ENCODE measurements at regions not wholly inside any gene's neighbourhood (a gene's known extent, or its start where the extent isn't known, plus 50 kb on each side); places are given as distances from the start of the nearest gene placed in this dataset.
"Not testable (repeated sequence)": the region's sequence is repeated elsewhere in the genome, so short reads cannot be mapped to it uniquely, and the experiment has no call there.

DNA sequence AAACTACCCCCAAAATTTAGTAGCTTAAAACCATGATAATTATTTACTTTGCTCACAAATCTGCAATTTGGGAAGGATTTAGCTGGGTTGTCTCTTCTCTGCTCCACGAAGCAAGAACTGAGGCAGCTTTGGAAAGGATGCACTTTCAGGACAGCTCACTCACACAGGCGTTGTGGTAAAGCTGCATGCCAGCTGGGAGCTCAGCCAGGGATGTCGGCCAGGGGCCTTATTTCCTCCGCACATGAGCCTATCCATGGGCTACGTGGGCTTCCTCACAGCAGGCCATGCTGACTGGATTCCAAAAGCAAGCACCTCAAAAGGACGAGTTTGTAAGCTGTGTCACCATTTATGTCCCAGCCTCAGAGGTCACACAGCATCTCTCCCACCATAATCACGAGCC, 301.3 kb upstream of the IGF1R start:
- no peaks in the 10 kb centered on the region for H3K9me3 ChIP-seq (ENCODE audit: low read length)
- no peak overlapping the region for H3K4me2 ChIP-seq (ENCODE audit: low read length)
- H3K4me1 ChIP-seq (ENCODE audit: insufficient read depth, low read length, severe bottlenecking) = no peaks in the 10 kb centered on the region
- no peak overlapping the region for H3K4me3 ChIP-seq (ENCODE audit: low read depth, low read length, poor library complexity, severe bottlenecking)
- no peaks in the 10 kb centered on the region for H4K20me1 ChIP-seq (ENCODE audit: insufficient read depth, low read length)
- H2AFZ ChIP-seq (ENCODE audit: low read length) = no peak overlapping the region
- no peak overlapping the region for H3K9ac ChIP-seq (ENCODE audit: low read length)
- H3K36me3 ChIP-seq (ENCODE audit: insufficient read depth, low read length) = no peaks in the 10 kb centered on the region
- H3K79me2 ChIP-seq (ENCODE audit: insufficient read depth, low read length) = no peaks in the 10 kb centered on the region
- TF ChIP-seq EZH2 (IDR thresholded peaks at IDR 0.05; ENCODE audit: borderline replicate concordance, low read length) = no peak
- TF ChIP-seq, protein P1, sequence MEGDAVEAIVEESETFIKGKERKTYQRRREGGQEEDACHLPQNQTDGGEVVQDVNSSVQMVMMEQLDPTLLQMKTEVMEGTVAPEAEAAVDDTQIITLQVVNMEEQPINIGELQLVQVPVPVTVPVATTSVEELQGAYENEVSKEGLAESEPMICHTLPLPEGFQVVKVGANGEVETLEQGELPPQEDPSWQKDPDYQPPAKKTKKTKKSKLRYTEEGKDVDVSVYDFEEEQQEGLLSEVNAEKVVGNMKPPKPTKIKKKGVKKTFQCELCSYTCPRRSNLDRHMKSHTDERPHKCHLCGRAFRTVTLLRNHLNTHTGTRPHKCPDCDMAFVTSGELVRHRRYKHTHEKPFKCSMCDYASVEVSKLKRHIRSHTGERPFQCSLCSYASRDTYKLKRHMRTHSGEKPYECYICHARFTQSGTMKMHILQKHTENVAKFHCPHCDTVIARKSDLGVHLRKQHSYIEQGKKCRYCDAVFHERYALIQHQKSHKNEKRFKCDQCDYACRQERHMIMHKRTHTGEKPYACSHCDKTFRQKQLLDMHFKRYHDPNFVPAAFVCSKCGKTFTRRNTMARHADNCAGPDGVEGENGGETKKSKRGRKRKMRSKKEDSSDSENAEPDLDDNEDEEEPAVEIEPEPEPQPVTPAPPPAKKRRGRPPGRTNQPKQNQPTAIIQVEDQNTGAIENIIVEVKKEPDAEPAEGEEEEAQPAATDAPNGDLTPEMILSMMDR (IDR thresholded peaks at IDR 0.05; ENCODE audit: low read length) = no peak
- no peak overlapping the region for H3K27ac ChIP-seq (ENCODE audit: low read depth, low read length, poor library complexity, severe bottlenecking)
- no peaks in the 10 kb centered on the region for H3K27me3 ChIP-seq (ENCODE audit: insufficient read depth, low read length)
- H3F3A ChIP-seq (ENCODE audit: insufficient read depth, low read length) = no peaks in the 10 kb centered on the region
- H3K9me2 ChIP-seq (ENCODE audit: low read depth, low read length) = no peaks in the 10 kb centered on the region

DNA sequence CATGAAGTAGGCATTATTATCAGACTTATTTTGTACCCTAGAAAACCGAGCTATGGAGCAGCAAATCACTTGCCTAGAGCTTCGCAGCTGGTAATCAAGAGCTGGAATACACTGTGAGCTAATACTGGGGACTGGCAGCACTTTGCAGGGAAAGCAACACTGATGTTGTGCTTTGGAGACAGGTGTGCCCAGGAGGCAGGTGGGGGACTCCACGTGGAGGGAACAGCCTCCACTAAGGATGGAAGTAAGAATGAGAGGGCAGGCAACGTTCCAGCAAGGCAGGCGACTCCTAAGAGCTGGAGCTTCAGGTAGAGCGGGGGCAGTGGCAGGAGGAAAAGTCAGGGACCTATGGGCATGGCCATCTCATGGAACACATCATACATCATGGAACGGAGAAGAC, 300.5 kb upstream of the IGF1R start:
- no peaks in the 10 kb centered on the region for H3K79me2 ChIP-seq (ENCODE audit: insufficient read depth, low read length)
- TF ChIP-seq, protein P1 (IDR thresholded peaks at IDR 0.05; ENCODE audit: low read length) = no peak
- TF ChIP-seq EZH2 (IDR thresholded peaks at IDR 0.05; ENCODE audit: borderline replicate concordance, low read length) = no peak
- H2AFZ ChIP-seq (ENCODE audit: low read length) = no peak overlapping the region
- H3K9ac ChIP-seq (ENCODE audit: low read length) = no peak overlapping the region
- H3K4me3 ChIP-seq (ENCODE audit: low read depth, low read length, poor library complexity, severe bottlenecking) = no peak overlapping the region
- no peaks in the 10 kb centered on the region for H3K9me3 ChIP-seq (ENCODE audit: low read length)
- H3K4me2 ChIP-seq (ENCODE audit: low read length) = no peak overlapping the region
- no peaks in the 10 kb centered on the region for H3K4me1 ChIP-seq (ENCODE audit: insufficient read depth, low read length, severe bottlenecking)
- no peaks in the 10 kb centered on the region for H3K36me3 ChIP-seq (ENCODE audit: insufficient read depth, low read length)
- no peaks in the 10 kb centered on the region for H4K20me1 ChIP-seq (ENCODE audit: insufficient read depth, low read length)
- H3K27me3 ChIP-seq (ENCODE audit: insufficient read depth, low read length) = no peaks in the 10 kb centered on the region
- no peaks in the 10 kb centered on the region for H3F3A ChIP-seq (ENCODE audit: insufficient read depth, low read length)
- H3K27ac ChIP-seq (ENCODE audit: low read depth, low read length, poor library complexity, severe bottlenecking) = no peak overlapping the region
- H3K9me2 ChIP-seq (ENCODE audit: low read depth, low read length) = no peaks in the 10 kb centered on the region

DNA sequence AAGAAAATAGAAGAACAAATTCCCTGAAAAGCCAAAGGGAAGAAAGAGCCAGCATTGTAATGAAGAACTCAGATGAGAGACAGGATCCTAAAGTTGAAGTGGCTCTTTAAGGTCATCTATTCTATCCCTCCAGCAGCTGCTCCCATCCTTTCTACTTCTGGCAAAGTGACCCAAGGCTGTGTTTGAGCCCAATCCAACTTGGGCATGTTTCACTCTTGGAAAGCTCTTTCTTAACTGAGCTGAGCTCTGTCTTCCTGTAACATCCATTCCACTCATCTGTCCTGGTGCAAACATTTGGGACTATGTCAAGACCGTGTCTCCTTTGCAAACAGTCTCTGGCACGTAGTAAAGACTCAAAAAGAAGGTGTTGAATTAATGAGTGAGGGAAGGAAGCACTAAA, 298.1 kb upstream of the IGF1R start:
- Histone ChIP-seq H3K9me2 (ENCODE audit: low read depth, low read length) (no peaks in the 10 kb centered on the region), H3K9ac (ENCODE audit: low read length) (no peak overlapping the region), H3K4me1 (ENCODE audit: insufficient read depth, low read length, severe bottlenecking) (no peaks in the 10 kb centered on the region), H3K9me3 (ENCODE audit: low read length) (no peaks in the 10 kb centered on the region), H3K36me3 (ENCODE audit: insufficient read depth, low read length) (no peaks in the 10 kb centered on the region), H4K20me1 (ENCODE audit: insufficient read depth, low read length) (no peaks in the 10 kb centered on the region), H3F3A (ENCODE audit: insufficient read depth, low read length) (no peaks in the 10 kb centered on the region), H3K27ac (ENCODE audit: low read depth, low read length, poor library complexity, severe bottlenecking) (no peak overlapping the region), H2AFZ (ENCODE audit: low read length) (no peak overlapping the region), H3K27me3 (ENCODE audit: insufficient read depth, low read length) (no peaks in the 10 kb centered on the region), H3K79me2 (ENCODE audit: insufficient read depth, low read length) (no peaks in the 10 kb centered on the region), H3K4me3 (ENCODE audit: low read depth, low read length, poor library complexity, severe bottlenecking) (no peak overlapping the region), H3K4me2 (ENCODE audit: low read length) (no peak overlapping the region)
- TF ChIP-seq EZH2 (IDR thresholded peaks at IDR 0.05; ENCODE audit: borderline replicate concordance, low read length) = no peak
- TF ChIP-seq, protein P1 (IDR thresholded peaks at IDR 0.05; ENCODE audit: low read length) = no peak

DNA sequence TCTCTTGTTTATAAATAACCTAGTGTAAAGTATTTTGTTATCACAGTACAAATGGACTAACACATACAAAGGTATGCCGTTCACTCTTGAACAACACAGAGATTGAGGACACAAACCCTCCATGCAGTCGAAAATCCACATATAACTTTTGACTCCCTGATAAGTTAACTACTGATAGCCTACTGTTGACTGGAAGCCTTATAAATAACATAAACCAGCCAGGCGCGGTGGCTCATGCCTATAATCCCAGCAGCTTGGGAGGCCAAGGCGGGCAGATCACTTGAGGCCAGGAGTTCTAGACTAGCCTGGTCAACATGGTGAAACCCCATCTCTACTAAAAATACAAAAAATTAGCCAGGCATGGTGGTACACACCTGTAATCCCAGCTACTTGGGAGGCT, 290.1 kb upstream of the IGF1R start:
- H3K36me3 ChIP-seq (ENCODE audit: insufficient read depth, low read length); H3K9me3 ChIP-seq (ENCODE audit: low read length); H3K4me3 ChIP-seq (ENCODE audit: low read depth, low read length, poor library complexity, severe bottlenecking); H3K27ac ChIP-seq (ENCODE audit: low read depth, low read length, poor library complexity, severe bottlenecking); H3K79me2 ChIP-seq (ENCODE audit: insufficient read depth, low read length); H3K27me3 ChIP-seq (ENCODE audit: insufficient read depth, low read length); H3K9me2 ChIP-seq (ENCODE audit: low read depth, low read length); H2AFZ ChIP-seq (ENCODE audit: low read length); H3K4me1 ChIP-seq (ENCODE audit: insufficient read depth, low read length, severe bottlenecking); H3K9ac ChIP-seq (ENCODE audit: low read length); H3F3A ChIP-seq (ENCODE audit: insufficient read depth, low read length); H3K4me2 ChIP-seq (ENCODE audit: low read length); H4K20me1 ChIP-seq (ENCODE audit: insufficient read depth, low read length): not testable (repeated sequence)
